ENCODE measurements at regions not wholly inside any gene's neighbourhood (a gene's known extent, or its start where the extent isn't known, plus 50 kb on each side); places are given as distances from the start of the nearest gene placed in this dataset.

- Mint-ChIP-seq H3K4me3 (no peak overlapping the region), H3K36me3 (ENCODE audit: insufficient read depth in 1 of 3, low read depth in 3 of 3) (peaks cover 0 to 15% (median 2%) of the 10 kb centered on the region in 3 experiments; a peak in 2 of 7 replicates), H3K27ac (no peak overlapping the region), H3K9me3 (peaks cover 9 to 16% of the 10 kb centered on the region in 2 experiments), H3K4me1 (no peaks in the 10 kb centered on the region), H3K27me3 (ENCODE audit: low read depth) (no peaks in the 10 kb centered on the region)
- Histone ChIP-seq H3K79me1 (ENCODE audit: insufficient read depth, low read depth, low read length, poor library complexity, severe bottlenecking) (no peaks in the 10 kb centered on the region), H3K4ac (ENCODE audit: low read depth, low read length) (no peak overlapping the region), H3K79me2 (ENCODE audit: insufficient read depth, low read length) (no peaks in the 10 kb centered on the region), H3K23ac (ENCODE audit: insufficient read length, low read depth, low read length) (no peak overlapping the region), H2BK20ac (ENCODE audit: low read depth, low read length, poor library complexity, severe bottlenecking) (no peak overlapping the region), H2BK5ac (ENCODE audit: insufficient read length, low read length) (no peak overlapping the region), H2BK12ac (ENCODE audit: insufficient read length, low read depth, low read length) (no peak overlapping the region), H3K27me3 (ENCODE audit: insufficient read depth, low read length) (no peaks in the 10 kb centered on the region), H3T11ph (ENCODE audit: low read length) (no peak overlapping the region), H3K27ac (ENCODE audit: insufficient read length, low read depth, low read length) (no peak overlapping the region), H3K9me3 (ENCODE audit: control insufficient read depth, low read depth, low read length) (no peaks in the 10 kb centered on the region), H3K23me2 (ENCODE audit: insufficient read length, low read depth, low read length, poor library complexity, severe bottlenecking) (no peaks in the 10 kb centered on the region), H4K91ac (ENCODE audit: insufficient read length, low read depth, low read length) (no peak overlapping the region), H4K5ac (ENCODE audit: insufficient read length, low read depth, low read length) (no peak overlapping the region), H3K4me1 (ENCODE audit: insufficient read depth, low read length) (no peaks in the 10 kb centered on the region), H3K18ac (ENCODE audit: insufficient read length, low read depth, low read length) (no peak overlapping the region), H4K8ac (replicated peaks; ENCODE audit: insufficient read length, low read depth, low read length) (no peak overlapping the region), H2AFZ (ENCODE audit: low read length) (no peak overlapping the region), H3K4me2 (ENCODE audit: insufficient read depth, insufficient read length, low read length) (no peak overlapping the region), H2BK120ac (ENCODE audit: low read depth, low read length, poor library complexity, severe bottlenecking) (no peak overlapping the region), H4K20me1 (ENCODE audit: control insufficient read depth, insufficient read depth, insufficient read length) (no peaks in the 10 kb centered on the region), H2BK15ac (ENCODE audit: low read depth, low read length) (no peak overlapping the region), H2AK5ac (ENCODE audit: insufficient read length, low read length) (no peak overlapping the region), H3K56ac (ENCODE audit: insufficient read length, low read depth, low read length) (no peak overlapping the region), H3K14ac (ENCODE audit: insufficient read depth, low read length) (no peak overlapping the region), H3K9ac (ENCODE audit: extremely low read depth, insufficient read length, low read length) (no peak overlapping the region)
- TF ChIP-seq CTCF (conservative IDR thresholded peaks at IDR 0.05), result no peak
- no peak for DNase-seq
- WGBS (ENCODE audit: extremely low coverage, insufficient read length, low lambda C conversion rate), result no CpG with 5 or more reads among the region's 4 CpGs
Measured at GRCh38 chr4:62344474-62344873, 1144.3 kb downstream of the ADGRL3 start.

Data from H9 (cell line).